T-helper 2 cell treated with Interferon-gamma antibody and Interleukin-4, amounts not matched to agents 100 ng/mL and 5 ng/mL, for 36 hours (primary cell): ENCODE measurements at regions not wholly inside any gene's neighbourhood (a gene's known extent, or its start where the extent isn't known, plus 50 kb on each side); places are given as distances from the start of the nearest gene placed in this dataset.

ENCODE experiments used
- intact Hi-C: fragments of 100-400 bp; cut with micrococcal nuclease; formaldehyde crosslinking; loops from one replicate; pipeline ENCODE4 v1.15.1; 2023

DNA sequence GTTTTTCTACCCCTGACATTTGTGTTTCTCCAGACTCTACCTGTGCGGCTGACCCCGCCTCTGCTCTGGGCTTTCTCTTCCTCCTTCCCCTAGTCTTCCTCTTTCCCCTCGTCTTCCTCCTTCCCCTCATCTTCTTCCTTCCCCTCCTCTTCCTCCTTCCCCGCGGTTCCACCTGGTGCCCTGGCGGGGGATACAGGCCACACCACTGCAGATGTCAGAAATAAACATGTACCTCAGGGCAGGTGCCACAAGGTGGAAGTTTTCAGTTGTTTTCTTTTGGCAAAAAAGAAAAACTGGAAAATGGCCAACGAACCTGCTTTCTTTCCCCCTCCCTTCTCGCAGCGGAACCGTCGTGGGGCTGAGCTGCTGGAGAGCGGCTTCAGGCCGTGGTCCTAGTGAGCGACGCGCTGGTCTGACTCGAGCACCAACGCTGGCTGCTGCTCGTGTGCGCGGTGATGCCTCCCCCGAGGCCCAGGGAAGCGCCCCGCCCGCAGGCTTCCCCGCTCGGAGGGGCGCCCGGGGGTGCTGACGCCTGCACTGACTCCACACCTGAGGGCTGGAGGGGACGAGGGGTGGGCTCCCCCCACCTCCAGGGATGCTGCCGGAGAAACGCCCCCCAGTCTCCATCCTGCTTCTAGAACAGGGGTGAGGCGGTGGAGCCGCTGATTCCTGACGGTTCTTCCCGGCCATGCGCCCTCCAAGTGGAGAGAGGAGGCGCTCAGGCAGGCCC, 83.7 kb upstream of the ZNF516 start:
- intact Hi-C loops: no loop called here

DNA sequence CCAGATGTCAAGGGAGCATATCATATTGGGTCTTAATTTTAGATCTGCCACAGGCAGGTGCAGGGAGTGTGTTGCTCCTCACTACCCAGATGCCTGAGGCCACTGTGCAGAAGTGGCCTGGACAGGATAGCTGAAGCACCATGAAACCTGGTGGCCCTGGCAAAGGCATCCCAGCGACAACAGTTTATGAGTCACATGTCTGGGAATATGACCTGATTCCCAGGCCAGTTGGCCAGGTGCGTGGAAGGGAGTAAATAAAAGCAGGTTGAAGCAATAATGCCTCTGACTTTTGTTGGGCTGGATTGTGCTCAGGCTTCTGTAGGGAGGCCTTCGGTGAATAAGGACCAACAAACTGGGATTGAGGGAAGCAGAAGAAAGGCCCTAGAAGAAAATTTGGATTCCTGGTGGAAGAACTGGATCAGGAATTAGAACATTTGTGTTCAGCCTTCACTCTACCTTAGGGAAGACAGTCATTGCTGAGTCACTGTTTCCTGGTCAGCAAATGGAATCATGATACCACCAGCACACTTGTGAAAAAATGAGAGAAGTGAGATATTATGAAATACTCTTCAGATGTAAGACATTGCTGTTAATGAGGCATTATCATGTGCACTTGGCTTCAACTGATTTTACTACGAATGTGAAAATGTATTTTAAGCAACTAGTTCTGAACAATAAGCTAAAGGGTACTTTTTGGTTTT, 78.4 kb upstream of the ZNF516 start:
- intact Hi-C loops: no loop called here

DNA sequence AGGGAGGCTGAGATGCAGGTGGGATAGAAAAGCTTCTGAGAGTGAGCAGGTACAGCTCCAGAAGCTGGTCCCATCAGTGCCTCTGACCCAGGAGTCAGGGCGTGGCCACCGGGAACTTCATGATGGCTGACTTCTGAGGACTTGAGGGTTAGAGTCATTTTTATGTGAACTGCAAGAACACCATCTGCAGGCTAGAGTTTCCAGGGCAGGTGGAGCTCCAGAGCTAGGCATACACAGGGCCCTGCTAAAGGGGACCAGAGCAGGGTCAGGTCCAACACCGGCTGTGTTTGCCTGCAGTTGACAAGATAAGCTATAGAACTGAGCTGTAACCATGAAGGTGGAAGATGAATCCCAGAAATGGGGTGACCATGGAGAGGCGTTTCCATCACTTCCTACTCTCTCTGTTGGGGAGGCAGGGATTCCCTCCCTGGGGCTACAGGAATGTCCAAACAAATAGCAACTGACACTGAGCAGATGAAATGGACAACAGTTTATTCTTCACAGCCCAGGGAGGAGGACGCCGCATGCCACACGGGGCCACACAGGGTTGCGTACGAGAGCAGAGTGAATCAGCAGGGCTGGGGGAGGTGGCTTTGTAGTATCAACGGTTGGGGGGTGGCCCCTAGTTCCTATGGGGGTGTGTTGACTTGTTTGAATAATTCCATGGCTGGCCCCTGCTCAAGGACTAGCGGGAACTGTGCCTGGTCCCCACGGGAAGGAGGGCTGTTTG, 77.6 kb upstream of the ZNF516 start:
- intact Hi-C loops: no loop called here

DNA sequence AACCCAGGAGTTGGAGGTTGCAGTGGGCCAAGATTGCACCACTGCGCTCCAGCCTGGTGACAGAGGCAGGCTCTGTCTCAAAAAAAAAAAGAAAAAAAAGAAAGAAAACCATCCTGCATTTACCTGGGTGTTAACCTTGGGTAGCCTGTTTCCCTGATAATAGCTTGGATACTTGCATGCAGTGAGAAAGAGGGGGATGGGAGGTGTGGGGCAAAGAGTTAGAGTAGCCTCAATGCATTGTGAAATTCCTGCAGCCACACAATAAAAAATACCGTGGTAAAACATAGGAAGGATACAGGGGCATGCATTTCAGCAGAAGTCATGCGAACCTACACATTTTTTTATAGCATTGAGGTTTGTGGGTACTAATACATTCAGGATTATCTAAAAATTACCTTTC, 76.6 kb upstream of the ZNF516 start:
- intact Hi-C loops: no loop called here

DNA sequence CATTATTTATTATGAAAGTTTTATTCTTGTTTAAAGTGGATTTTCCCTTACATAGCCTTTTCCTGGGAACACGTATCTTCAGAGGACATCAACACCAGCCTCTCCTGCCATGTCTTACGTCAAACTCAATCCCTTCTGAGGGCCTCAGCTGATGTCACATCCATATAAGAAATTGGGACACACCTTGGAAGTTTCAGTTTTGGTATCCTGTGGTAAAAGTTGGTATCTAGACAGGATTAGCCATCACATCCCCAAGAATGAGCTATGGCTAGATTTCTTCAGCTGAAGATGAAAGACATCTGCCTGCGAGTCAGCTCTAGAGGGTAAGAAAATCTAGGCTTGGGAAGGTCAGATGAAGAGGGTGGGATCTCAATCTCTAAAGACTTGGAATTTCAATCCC, 75.8 kb upstream of the ZNF516 start:
- intact Hi-C loops: no loop called here

DNA sequence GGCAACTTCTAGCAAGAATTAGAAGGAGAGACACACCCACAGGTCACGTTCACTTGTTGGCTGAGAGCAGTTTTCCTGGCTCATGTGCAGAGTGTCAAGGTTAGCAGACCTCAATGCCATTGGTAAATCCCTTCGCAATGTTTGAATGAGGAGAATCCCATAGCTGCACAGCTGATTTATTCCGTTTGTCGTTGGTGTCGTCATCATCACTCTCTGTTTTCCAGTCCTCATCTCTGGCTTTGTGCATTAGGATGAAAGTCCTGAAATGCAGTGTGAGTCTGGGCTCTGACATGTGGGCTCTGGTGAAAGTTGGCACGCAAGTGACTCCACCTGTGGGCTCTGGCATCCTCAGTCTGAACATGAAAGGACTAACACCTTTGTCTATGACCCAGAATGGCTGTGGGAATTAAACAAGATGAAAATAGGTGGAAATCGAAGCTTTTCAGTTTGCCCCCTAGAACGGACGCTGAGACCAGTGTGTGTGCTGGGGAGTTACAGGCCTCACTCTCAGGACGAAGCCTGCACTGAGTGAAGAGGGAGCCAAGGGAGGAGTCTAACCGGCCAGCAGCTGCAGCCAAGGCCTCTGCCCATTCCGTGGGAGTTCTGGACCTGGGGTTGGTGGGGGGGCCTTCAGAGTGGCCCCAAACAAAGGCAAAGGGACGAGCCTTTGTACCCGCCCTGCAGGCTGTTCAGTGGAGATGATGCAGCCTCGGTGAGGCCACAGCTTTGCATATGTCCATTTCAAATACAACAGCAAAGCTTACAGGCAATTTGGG, 74.8 kb upstream of the ZNF516 start:
- intact Hi-C loops: no loop called here

DNA sequence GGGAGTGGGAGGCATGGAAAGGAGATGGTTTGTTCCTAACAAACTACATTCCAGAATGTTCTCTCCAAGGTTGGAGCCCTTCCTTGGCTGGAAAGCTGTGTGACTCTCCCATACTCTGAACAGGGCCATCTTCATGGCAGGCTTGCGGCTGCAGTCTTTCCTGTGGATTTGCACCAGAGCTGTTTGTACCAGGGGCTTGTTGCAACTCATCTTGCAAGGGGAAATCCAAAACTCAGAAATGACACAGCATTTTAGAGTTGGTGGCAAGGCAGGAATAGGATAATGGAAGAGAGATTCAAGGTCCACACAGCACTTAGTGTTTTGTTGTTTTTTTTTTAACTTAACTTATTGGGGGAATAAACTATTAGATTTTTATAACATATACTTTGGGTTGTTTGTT, 73.7 kb upstream of the ZNF516 start:
- intact Hi-C loops: no loop called here

DNA sequence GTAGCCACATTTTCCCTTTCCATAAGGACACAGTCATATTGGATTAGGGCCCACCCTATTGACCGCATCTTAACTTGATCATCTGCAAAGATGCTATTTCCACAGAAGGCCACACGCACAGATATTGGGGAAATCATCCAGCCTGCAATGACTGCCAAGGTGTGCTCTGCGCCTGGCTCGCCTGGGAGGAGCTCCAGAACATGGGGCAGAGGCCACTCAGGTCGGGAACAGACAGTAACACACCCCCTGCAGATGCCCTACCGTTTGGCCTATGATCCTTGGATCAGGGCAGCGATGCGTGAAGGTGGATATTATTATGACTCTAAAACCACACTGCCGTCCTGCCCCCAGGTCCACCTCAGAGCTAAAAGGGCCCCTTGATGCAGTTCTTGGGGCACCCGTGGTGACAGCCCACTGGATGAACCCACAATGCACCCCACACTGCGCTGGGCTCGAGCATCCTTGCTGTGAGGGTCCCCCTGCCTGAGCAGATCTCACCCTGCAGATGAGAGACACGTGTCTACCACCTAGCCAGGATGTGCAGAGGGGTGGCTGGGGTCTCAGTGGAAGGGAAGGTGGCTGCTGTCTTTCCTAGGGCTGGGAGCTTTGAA, 72.9 kb upstream of the ZNF516 start:
- intact Hi-C loops: no loop called here

DNA sequence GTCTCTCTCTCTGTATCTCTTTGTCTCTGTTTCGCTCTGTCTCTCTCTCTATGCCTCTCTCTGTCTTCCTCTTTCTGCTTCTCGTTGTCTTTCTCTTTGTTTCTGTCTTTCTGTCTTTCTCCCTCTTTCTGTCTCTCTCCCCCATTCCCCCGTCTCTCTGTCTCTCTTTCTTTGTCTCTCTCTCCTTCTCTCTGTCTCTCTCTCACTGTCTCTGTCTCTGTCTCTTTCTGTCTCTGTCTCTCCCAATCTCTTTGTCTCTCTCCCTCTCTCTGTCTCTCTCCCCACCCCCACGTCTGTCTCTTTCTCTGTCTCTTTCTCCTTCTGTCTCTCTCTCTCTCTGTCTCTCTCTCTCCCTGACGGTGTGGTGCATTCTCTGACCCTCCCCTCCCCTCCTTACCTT, 71.9 kb upstream of the ZNF516 start:
- intact Hi-C loops: no loop called here

DNA sequence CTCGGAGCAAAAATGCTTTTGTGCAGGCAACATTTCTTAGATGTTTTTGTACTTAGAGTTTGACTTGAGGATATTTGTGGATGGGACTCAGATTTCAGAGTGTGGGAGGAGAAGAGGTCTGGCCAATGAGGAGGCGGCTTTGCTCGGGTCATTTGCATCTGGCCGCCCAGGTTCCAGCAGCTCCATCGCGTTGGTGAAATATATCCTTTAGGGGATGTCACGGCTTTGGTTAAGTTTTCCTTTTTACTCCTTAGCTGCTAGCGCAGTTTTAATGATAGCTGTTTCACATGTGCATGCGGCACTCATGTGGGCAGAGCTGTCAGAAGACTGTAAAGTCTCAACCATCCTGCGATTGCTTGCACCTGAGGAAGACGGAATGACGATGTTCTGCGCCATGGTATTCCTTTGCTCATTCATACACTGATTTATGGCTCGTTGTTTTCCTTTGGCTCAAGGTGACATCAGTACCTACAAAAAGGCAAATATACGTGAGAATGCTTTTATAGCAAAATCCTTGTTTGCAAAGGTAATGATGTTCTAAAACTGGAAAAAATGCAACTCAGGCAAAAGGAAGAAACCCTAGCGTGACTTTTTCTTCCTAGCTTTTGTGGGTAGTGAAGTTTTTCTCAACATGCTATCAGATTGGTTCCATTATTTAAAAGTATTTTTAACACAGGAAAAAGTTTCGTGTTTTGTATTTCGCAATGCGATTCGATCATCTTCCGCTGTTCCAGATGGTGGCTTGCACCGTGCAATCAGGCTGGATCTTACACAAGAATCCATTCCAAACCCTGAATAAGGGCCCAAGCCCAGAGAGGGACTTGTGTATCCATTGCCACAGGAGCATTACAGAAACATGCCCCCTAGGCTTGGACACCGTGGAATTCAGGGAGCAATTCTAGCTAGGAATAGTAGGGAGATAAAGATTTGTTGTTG, 70.5 kb upstream of the ZNF516 start:
- intact Hi-C loops: no loop called here

DNA sequence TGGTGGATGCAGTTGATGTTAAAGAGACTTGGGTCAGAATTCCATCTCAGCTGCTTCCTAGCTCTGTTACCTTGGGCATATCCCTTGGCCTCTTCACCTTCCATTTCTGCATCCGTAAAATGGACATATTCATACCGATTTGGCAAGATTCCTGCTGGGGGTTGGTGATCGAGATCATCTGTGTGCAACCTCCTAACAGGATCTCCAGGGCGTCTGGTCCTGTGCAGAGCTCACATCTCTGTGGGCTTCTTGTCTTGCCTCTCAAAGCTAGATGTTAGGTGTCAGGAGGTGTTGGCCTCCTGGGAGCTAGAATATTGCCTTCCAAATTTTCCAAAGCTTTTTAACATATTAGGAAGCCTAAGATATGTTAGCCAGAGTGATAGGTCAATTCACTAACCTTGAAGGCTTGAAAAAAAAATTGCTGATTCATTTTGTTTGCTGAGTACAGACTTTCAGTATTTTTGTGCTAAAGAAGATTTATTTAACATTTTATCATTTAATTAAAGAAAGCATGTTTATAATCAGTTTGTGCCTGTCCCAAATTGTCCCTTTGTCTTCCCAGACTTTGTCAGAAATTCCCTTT, 69.7 kb upstream of the ZNF516 start:
- intact Hi-C loops: no loop called here

DNA sequence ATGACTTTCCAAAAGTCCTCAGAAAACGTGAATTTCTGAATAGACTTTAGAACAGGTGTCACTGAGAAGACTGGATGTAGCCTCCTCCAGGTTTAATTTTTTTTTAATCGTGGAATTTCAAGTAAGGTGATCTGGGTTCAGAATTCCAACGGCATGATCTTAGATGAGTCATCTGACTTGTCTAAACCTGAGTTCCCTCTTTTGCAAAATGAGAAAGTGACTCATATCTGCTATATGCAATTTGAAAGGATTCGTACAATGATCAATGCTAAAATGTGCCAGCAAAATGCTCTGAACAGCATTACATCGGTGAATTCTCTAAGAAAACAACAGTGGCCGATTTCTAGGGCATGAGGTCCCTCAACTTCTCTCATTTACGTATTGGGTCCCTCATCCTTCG, 69.1 kb upstream of the ZNF516 start:
- intact Hi-C loops: no loop called here

DNA sequence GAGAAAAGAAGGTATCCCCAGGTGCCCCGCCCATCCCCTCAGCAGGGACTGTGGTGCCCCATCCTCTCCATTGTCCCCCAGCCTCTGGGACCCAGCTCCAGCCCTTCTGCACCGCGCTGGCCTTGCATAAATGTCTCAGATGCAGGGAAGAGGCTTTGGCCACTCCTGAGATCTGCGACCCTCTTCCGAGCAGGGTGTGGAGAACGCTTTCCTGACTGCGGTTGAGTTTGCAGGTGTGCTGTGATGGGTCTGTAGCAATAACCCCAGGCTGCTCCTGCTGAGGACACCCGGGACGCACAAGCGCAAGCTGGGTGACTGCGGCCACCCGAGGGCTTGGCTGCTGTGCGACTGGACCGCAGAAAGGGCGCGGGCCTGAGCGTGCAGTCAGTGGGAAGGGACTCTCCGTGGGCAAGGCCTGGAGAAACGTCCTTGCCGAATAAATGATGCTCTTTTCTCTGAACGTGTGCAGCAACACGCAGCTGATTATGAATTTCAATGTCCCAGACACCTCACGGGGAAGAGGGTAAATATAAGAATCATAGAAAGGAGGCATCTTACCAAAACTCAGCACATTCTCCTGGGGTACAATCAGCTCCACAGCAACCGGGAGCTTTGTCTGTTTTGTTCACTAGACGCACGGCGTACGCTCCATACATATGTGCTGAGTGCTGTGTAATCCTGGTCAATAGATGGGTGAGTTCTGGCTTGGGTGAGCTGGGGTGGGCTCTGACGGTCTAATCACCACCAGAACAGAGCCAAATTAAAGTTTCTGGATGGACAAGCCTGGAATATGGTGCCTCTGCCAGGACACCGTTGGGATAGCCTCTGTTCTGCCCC, 67.5 kb upstream of the ZNF516 start:
- intact Hi-C loops: no loop called here

DNA sequence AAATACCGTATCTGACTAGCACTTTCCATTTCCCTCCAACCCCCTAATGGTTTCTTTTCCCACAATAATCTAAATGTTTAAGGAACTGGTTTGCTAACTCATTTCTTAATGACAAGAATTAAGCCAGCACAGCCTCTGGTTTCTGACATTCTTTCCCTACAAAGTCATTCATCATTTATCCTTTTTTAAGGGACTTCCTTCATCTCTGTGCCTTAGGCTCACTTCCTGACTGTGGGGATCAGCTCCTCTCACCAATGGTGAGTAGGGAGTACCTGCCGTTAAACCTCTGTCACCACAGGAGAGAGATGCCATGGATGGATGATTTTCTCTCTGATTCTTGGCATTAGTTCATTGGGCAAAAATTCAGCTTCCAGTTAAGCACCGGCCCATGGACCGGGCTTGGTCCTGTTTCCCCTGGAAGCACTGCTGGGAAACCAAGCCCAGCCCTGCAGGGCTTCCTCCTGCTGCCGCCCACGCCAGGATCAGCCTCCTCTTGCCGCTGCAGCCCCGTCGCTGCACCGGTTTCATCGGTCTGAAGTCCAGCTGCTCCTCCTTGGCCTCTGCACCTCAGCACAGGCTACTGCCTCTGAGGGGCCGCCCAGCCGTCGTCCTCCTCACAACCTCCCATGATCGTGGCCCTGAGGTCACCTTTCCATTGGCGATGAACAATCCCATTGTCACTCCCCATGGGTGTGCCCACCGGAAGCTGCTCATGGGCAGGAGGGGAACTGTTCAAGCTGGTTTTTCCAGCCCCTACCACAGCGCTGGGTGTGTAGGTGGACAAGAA, 64.0 kb upstream of the ZNF516 start:
- intact Hi-C loops: no loop called here

DNA sequence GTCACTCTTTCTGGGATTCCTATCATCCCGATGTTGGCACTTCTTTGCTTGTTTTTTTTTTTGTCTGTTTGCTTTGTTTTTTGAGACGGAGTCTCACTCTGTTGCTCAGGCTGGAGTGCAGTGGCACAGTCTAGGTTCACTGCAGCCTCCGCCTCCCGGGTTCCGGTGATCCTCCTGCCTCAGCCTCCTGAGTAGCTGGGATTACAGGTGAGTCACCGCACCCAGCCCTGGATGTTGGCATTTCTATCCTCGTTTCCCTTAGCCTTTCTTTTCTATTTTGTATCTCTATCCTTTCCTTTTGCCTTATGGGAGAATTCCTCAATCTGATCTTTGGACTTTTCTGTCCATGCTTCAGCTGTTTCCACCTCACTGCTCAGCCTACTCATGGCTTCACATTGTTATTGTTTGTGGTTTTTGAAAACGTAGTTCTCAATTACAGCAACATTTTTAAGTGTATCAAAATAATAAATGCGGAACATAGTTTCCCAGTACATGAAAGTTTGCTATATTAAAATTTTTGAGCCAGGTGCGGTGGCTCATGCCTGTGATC, 62.1 kb upstream of the ZNF516 start:
- intact Hi-C loops: no loop called here

DNA sequence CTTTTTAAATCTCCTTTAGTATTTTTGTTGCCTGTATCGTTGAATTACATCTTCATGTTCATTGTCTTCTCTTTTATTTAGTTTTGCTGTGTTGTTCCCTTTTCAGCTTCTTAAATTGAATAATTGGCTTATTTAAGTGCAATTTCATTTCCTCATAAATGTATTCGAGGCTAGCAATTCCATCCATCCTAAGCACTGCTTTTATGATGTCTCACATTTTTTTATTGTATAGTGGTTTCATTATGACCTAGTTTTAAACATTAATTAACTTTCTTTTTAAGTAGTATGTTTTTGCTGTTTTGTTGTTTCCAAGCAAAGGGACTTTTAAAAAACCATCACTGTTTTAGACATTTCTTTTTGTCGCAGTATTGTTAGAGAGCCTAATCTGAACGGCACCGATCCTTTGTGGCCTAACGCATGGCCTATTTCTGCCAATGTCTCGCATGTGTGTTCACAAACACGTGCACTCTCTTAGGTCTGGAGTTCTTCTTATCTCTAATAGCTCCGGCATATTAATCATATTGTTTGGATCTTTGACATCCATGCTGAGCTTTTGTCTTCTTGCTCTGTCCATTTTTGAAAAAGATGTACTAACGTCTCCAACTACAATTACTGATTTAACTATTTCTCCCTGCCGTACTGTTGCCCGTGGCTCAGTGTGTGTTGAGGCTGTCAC, 59.6 kb upstream of the ZNF516 start:
- intact Hi-C loops: no loop called here
